Ascending aorta (tissue), 2 donors: ENCODE measurements at regions not wholly inside any gene's neighbourhood (a gene's known extent, or its start where the extent isn't known, plus 50 kb on each side); places are given as distances from the start of the nearest gene placed in this dataset.

Experiments used
- DNase-seq, 2 donors: peaks; one replicate each; pipeline ENCODE4 v3.0.0-alpha.2; 2019; ENCODE audit warnings: low spot score in 2 of 2
- H3K27ac ChIP-seq, 2 donors: fragments of 200-600 bp; sonication (generic); one replicate each; pipeline ENCODE4 v1.5.1; 2016 to 2017; ENCODE audit warnings: mild to moderate bottlenecking in 1 of 2
- H3K27me3 ChIP-seq: fragments of 200-600 bp; sonication (generic); one replicate; pipeline ENCODE4 v1.5.1; 2017
- H3K36me3 ChIP-seq, 2 donors: fragments of 200-600 bp; sonication (generic); one replicate each; pipeline ENCODE4 v1.5.1; 2016
- H3K4me1 ChIP-seq, 2 donors: fragments of 200-600 bp; sonication (generic); one replicate each; pipeline ENCODE4 v1.5.1; 2016 to 2017; ENCODE audit warnings: mild to moderate bottlenecking in 1 of 2
- H3K4me3 ChIP-seq, 2 donors: fragments of 200-600 bp; sonication (generic); one replicate each; pipeline ENCODE4 v1.5.1; 2016 to 2017; ENCODE audit warnings: mild to moderate bottlenecking in 1 of 2
- H3K9me3 ChIP-seq, 2 donors: fragments of 200-600 bp; sonication (generic); one replicate each; pipeline ENCODE4 v1.5.1; 2016
- intact Hi-C: fragments of 100-400 bp; cut with DNase I; formaldehyde crosslinking; loops from one replicate; pipeline ENCODE4 v1.15.1; 2023
- TF ChIP-seq, protein P1 (sequence below), 3 experiments: fragments of 200-600 bp in 2 of 3; fragments of 450-650 bp in 1 of 3; sonication (generic) in 2 of 3; IDR thresholded peaks; one replicate each; pipeline ENCODE4 v1.5.1; 2016 to 2019; ENCODE audit warnings: antibody characterized with exemption in 3 of 3, mild to moderate bottlenecking in 1 of 3, moderate library complexity in 1 of 3

DNA sequence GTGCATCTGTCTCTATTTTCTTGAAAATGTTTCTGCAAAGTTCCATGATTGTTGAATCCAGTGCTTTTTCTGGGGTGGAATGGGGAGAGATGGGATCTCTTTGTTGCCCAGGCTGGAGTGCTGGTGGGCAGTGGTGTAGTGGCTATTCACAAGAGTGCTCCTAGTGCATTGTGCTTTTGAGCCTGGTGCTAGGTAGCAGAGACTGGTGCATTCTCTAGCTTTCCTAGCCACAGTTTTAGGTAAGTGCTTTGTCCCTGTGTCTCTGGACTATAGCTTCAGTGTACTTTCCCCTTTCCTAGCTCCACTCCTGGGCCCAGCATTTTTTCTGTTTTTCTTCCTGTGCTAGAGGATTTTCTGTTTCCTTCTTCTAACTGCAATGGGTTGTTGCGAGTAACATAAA lies 825.6 kb downstream of the SLITRK6 start:
- Histone ChIP-seq H3K27ac (no peak overlapping the region), H3K27me3 (no peaks in the 10 kb centered on the region), H3K9me3 (no peaks in the 10 kb centered on the region), H3K4me3 (no peak overlapping the region), H3K4me1 (no peaks in the 10 kb centered on the region), H3K36me3 (no peaks in the 10 kb centered on the region)
- no peak for DNase-seq
- intact Hi-C loops, result no loop called here
- TF ChIP-seq, protein P1, sequence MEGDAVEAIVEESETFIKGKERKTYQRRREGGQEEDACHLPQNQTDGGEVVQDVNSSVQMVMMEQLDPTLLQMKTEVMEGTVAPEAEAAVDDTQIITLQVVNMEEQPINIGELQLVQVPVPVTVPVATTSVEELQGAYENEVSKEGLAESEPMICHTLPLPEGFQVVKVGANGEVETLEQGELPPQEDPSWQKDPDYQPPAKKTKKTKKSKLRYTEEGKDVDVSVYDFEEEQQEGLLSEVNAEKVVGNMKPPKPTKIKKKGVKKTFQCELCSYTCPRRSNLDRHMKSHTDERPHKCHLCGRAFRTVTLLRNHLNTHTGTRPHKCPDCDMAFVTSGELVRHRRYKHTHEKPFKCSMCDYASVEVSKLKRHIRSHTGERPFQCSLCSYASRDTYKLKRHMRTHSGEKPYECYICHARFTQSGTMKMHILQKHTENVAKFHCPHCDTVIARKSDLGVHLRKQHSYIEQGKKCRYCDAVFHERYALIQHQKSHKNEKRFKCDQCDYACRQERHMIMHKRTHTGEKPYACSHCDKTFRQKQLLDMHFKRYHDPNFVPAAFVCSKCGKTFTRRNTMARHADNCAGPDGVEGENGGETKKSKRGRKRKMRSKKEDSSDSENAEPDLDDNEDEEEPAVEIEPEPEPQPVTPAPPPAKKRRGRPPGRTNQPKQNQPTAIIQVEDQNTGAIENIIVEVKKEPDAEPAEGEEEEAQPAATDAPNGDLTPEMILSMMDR (IDR thresholded peaks at IDR 0.05), result no peak

DNA sequence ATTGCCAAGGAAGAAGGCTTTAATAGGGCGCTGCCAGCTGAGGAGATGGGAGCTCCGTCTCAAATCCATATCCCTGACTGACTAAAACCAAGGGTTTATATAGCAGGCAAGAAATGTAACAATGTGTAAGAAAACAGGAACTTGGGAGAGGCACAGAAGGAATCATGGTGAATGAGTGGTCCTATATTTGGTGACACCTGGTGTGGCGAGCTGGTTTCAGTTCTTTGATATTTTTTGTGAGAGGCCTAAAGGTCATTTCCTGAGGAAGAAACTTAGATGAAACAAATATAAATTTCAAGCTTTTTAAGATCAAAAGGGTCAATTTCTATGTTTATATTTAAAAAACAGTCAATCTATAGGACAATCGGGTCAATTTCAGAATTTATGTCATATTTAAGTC lies 826.3 kb downstream of the SLITRK6 start:
- intact Hi-C loops, result no loop called here
- no peaks in the 10 kb centered on the region for H3K9me3 ChIP-seq
- DNase-seq, result no peak
- H3K4me1 ChIP-seq, result no peaks in the 10 kb centered on the region
- no peak overlapping the region for H3K4me3 ChIP-seq
- H3K36me3 ChIP-seq, result no peaks in the 10 kb centered on the region
- H3K27me3 ChIP-seq, result no peaks in the 10 kb centered on the region
- TF ChIP-seq, protein P1 (IDR thresholded peaks at IDR 0.05), result no peak
- no peak overlapping the region for H3K27ac ChIP-seq

DNA sequence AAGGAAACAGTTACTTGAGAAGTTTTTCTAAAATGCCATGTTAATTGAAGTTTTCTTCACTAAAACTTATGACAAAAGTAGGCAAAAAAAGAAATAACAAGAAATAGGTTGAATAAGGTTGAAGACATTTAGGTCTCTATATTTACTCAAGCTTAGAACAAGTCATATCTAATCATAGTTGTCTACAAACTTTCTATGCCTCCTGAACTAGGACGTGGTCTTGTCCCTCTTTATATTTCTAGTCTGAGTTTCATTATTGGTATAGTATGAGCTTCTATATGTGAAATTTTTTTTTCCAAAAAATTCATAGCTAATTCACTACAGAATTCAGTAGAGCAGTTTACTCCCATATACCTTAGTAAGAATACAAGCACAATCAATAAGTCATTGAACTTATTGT lies 836.4 kb downstream of the SLITRK6 start:
- Histone ChIP-seq H3K27ac (no peak overlapping the region), H3K36me3 (no peaks in the 10 kb centered on the region), H3K27me3 (no peaks in the 10 kb centered on the region), H3K9me3 (no peaks in the 10 kb centered on the region), H3K4me1 (no peaks in the 10 kb centered on the region), H3K4me3 (no peak overlapping the region)
- intact Hi-C loops, result no loop called here
- TF ChIP-seq, protein P1 (IDR thresholded peaks at IDR 0.05), result no peak
- no peak for DNase-seq

DNA sequence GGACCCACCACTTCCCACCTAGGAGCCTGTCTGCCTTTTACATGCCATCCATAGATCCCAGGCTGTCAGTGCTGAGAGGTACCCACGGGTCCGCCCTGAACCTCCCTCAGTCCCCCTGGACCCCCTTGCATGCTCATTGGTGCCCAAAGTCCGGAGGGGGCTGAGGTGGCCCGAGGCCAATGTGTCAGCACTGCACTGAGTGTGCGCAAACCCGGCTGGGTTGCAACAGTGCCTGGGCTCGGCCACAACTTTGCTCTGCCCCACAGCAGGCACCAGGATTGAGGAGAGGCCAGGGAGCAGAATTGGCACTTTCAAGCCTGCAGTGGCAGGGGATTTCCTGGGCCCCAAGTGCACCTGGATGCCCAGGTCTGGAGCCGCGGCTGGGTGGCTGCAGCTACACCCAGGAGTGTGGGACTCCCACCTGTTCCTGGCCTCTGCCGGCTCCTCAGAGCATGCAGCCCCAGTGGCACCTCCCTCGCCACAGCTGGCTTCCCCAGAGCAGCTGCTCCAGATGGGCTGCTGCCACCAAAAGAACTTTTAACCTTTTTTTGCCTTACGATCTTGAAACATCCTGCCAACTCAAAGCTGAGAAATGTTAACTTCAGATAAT lies 837.0 kb downstream of the SLITRK6 start:
- H3K36me3 ChIP-seq, result no peaks in the 10 kb centered on the region
- H3K4me1 ChIP-seq, result no peaks in the 10 kb centered on the region
- TF ChIP-seq, protein P1 (IDR thresholded peaks at IDR 0.05), result no peak
- intact Hi-C loops, result no loop called here
- no peaks in the 10 kb centered on the region for H3K27me3 ChIP-seq
- H3K4me3 ChIP-seq, result no peak overlapping the region
- no peak overlapping the region for H3K27ac ChIP-seq
- H3K9me3 ChIP-seq, result no peaks in the 10 kb centered on the region
- DNase-seq, result no peak

DNA sequence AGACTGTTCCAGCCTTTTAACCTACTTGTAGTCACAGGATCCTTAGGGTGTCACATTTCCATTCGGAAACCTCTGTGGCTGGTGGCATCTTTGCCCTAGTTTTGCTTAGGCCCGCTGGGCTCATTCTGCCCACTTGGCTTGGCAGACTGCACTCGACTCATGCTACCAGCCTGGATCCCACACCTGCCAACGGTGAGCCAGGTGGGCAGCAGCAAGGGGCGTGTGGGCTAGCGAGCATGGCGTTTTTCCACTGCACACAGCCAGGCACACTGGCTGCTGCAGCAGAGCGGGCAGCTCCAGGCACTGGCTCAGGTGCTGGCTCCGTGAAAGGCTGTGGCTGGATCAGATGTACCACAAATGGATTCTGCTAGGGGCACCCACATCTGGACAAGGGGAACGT lies 838.2 kb downstream of the SLITRK6 start:
- H3K4me3 ChIP-seq, result no peak overlapping the region
- no peaks in the 10 kb centered on the region for H3K36me3 ChIP-seq
- no peaks in the 10 kb centered on the region for H3K27me3 ChIP-seq
- no peaks in the 10 kb centered on the region for H3K4me1 ChIP-seq
- DNase-seq, result no peak
- TF ChIP-seq, protein P1 (IDR thresholded peaks at IDR 0.05), result no peak
- intact Hi-C loops, result no loop called here
- H3K9me3 ChIP-seq, result no peaks in the 10 kb centered on the region
- H3K27ac ChIP-seq, result no peak overlapping the region

DNA sequence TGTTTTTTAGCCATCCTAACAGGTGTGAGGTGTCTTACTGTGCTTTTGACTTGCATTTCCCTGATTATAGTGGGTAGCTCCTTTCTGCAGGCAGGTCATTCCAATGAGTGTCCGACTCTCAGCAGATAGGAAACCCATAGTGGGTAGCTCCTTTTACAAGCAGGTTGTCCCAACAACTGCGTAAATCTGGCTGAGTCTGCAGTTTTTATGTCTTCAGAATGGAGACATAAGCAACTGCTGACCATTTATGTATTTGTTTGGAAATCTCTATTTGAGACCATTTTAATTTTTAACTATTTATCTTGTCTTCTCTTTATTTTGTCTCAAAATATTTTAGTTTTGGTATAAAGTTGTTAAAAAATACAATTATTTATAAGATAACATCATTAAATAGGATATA lies 839.4 kb downstream of the SLITRK6 start:
- no peak for DNase-seq
- H3K27ac ChIP-seq, result no peak overlapping the region
- H3K27me3 ChIP-seq, result no peaks in the 10 kb centered on the region
- TF ChIP-seq, protein P1 (IDR thresholded peaks at IDR 0.05), result no peak
- H3K36me3 ChIP-seq, result no peaks in the 10 kb centered on the region
- H3K4me3 ChIP-seq, result no peak overlapping the region
- intact Hi-C loops, result no loop called here
- H3K9me3 ChIP-seq, result no peaks in the 10 kb centered on the region
- no peaks in the 10 kb centered on the region for H3K4me1 ChIP-seq
